ENCODE measurements at regions not wholly inside any gene's neighbourhood (a gene's known extent, or its start where the extent isn't known, plus 50 kb on each side); places are given as distances from the start of the nearest gene placed in this dataset.

GRCh38 chr16:80350061-80350460 is 190.7 kb upstream of the DYNLRB2 start (continued):
- TF ChIP-seq, protein P1, sequence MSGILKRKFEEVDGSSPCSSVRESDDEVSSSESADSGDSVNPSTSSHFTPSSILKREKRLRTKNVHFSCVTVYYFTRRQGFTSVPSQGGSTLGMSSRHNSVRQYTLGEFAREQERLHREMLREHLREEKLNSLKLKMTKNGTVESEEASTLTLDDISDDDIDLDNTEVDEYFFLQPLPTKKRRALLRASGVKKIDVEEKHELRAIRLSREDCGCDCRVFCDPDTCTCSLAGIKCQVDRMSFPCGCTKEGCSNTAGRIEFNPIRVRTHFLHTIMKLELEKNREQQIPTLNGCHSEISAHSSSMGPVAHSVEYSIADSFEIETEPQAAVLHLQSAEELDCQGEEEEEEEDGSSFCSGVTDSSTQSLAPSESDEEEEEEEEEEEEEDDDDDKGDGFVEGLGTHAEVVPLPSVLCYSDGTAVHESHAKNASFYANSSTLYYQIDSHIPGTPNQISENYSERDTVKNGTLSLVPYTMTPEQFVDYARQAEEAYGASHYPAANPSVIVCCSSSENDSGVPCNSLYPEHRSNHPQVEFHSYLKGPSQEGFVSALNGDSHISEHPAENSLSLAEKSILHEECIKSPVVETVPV (CRISPR knock-in tag; IDR thresholded peaks at IDR 0.05) = no peak
- TF ChIP-seq ZNF8 (CRISPR knock-in tag; IDR thresholded peaks at IDR 0.05) = no peak

- ATAC-seq = no peak
- TF ChIP-seq OSR1 (CRISPR knock-in tag; IDR thresholded peaks at IDR 0.05) = no peak
- TF ChIP-seq, protein P2, sequence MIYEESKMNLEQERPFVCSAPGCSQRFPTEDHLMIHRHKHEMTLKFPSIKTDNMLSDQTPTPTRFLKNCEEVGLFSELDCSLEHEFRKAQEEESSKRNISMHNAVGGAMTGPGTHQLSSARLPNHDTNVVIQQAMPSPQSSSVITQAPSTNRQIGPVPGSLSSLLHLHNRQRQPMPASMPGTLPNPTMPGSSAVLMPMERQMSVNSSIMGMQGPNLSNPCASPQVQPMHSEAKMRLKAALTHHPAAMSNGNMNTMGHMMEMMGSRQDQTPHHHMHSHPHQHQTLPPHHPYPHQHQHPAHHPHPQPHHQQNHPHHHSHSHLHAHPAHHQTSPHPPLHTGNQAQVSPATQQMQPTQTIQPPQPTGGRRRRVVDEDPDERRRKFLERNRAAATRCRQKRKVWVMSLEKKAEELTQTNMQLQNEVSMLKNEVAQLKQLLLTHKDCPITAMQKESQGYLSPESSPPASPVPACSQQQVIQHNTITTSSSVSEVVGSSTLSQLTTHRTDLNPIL (CRISPR knock-in tag; IDR thresholded peaks at IDR 0.05; ENCODE audit: low read depth) = no peak
- TF ChIP-seq, protein P1 (CRISPR knock-in tag; IDR thresholded peaks at IDR 0.05) = no peak
- TF ChIP-seq PPARA (CRISPR knock-in tag; IDR thresholded peaks at IDR 0.05; ENCODE audit: borderline replicate concordance) = no peak
- no peak for TF ChIP-seq RARB (CRISPR knock-in tag; IDR thresholded peaks at IDR 0.05)
- no peak for TF ChIP-seq GLIS3 (CRISPR knock-in tag; IDR thresholded peaks at IDR 0.05)
- TF ChIP-seq ZNF565 (CRISPR knock-in tag; conservative IDR thresholded peaks at IDR 0.05; ENCODE audit: low read depth) = no peak
- no peak for TF ChIP-seq ZFP30 (CRISPR knock-in tag; IDR thresholded peaks at IDR 0.05)
- TF ChIP-seq TCF4 (CRISPR knock-in tag; IDR thresholded peaks at IDR 0.05; ENCODE audit: borderline replicate concordance) = no peak
- no peak for TF ChIP-seq ZNF70 (CRISPR knock-in tag; IDR thresholded peaks at IDR 0.05)
Measured at GRCh38 chr16:80347900-80348299, 192.9 kb upstream of the DYNLRB2 start.

GRCh38 chr16:80347002-80347401 is 193.8 kb upstream of the DYNLRB2 start:
- TF ChIP-seq CSDC2 (CRISPR knock-in tag; IDR thresholded peaks at IDR 0.05) (no peak), ZC3H10 (CRISPR knock-in tag; IDR thresholded peaks at IDR 0.05) (no peak), TOX (CRISPR knock-in tag; IDR thresholded peaks at IDR 0.05; ENCODE audit: borderline replicate concordance) (no peak), ZNF565 (CRISPR knock-in tag; conservative IDR thresholded peaks at IDR 0.05; ENCODE audit: low read depth) (no peak), RARB (CRISPR knock-in tag; IDR thresholded peaks at IDR 0.05) (no peak), PATZ1 (CRISPR knock-in tag; IDR thresholded peaks at IDR 0.05; ENCODE audit: borderline replicate concordance) (no peak)
- TF ChIP-seq, protein P2 (CRISPR knock-in tag; IDR thresholded peaks at IDR 0.05; ENCODE audit: low read depth) = no peak
- TF ChIP-seq, protein P1 (CRISPR knock-in tag; IDR thresholded peaks at IDR 0.05) = no peak
- no peak for ATAC-seq

DNA sequence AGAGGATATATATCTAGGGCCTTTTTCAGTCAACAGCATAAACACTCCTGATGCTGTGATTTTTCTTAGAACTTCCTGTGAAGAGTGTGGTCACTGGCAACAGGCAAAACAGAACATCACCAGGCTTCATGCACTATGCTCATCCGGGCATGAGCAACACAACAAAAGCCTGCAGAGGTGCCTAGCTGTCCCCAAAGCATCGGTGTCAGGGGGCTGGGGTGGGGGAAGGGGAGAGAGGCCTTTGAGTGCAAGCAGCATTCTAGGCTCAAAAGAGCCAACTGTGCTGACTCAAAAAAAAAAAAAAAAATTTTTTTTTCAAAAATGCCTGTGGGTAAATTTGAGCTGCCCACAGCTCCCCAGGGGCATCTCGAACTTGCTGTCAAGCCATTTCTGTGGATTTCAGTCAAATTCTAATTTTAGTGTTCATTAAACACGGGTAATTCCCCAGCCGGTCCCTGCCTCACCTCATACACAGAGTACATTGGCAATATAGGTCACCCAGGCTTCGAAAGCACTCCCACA is 194.6 kb upstream of the DYNLRB2 start:
- no peak for ATAC-seq
- TF ChIP-seq ZFP3 (CRISPR knock-in tag; IDR thresholded peaks at IDR 0.05) (no peak), ESRRG (CRISPR knock-in tag; IDR thresholded peaks at IDR 0.05) (no peak), OSR1 (CRISPR knock-in tag; IDR thresholded peaks at IDR 0.05) (no peak), PPARA (CRISPR knock-in tag; IDR thresholded peaks at IDR 0.05; ENCODE audit: borderline replicate concordance) (no peak), POU6F1 (CRISPR knock-in tag; IDR thresholded peaks at IDR 0.05; ENCODE audit: borderline replicate concordance, low read depth) (no peak), BACH2 (CRISPR knock-in tag; IDR thresholded peaks at IDR 0.05; ENCODE audit: borderline replicate concordance) (no peak), ZNF70 (CRISPR knock-in tag; IDR thresholded peaks at IDR 0.05) (no peak), ZNF8 (CRISPR knock-in tag; IDR thresholded peaks at IDR 0.05) (no peak), CSDC2 (CRISPR knock-in tag; IDR thresholded peaks at IDR 0.05) (no peak), SNAI2 (CRISPR knock-in tag; IDR thresholded peaks at IDR 0.05) (no peak)
- TF ChIP-seq, protein P2 (CRISPR knock-in tag; IDR thresholded peaks at IDR 0.05; ENCODE audit: low read depth) = no peak
- TF ChIP-seq, protein P1 (CRISPR knock-in tag; IDR thresholded peaks at IDR 0.05) = no peak
